ENCODE measurements at regions not wholly inside any gene's neighbourhood (a gene's known extent, or its start where the extent isn't known, plus 50 kb on each side); places are given as distances from the start of the nearest gene placed in this dataset.

DNA sequence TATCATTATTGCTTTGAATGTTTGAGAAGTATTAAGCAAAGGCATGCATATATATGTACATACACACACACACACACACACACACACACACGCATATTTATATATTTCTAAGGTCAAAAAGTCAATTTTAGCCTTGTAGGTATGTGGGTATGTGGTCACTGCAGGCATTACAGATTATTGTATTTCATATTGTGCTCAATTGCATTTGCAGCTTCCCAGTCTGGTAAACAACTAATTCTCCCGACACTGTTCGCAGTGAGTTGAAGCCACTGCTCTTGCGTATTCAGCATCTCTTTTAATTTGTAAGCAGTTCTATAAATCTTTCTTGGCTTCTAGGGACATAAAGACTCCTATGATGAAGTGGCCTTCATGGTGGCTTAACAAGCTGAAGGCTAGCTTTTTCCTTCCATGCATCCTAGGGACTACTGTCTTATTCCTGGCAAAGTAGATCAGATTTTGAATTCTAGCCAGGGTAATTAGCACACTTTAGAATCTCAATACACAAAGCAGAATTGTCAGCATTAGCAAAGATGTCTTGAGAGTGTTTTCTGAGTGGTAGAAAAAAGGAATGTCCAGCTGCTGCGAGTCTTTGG lies 368.6 kb upstream of the NEGR1 start:
- Histone ChIP-seq H3K9me3 (no peaks in the 10 kb centered on the region), H3K4me1 (no peaks in the 10 kb centered on the region), H3K36me3 (no peaks in the 10 kb centered on the region), H3K4me3 (no peak overlapping the region), H3K27me3 (no peaks in the 10 kb centered on the region), H3K27ac (no peak overlapping the region)
- 70 to 85% (median 76%) methylated on average over 5 of the region's 5 CpGs for WGBS, 5 donors
- DNase-seq = peak in 1 of 2 donors; percentile 9
- intact Hi-C loops (cut with DNase I; ENCODE audit: low total_unique reads) = no loop called here
- TF ChIP-seq, protein P1, sequence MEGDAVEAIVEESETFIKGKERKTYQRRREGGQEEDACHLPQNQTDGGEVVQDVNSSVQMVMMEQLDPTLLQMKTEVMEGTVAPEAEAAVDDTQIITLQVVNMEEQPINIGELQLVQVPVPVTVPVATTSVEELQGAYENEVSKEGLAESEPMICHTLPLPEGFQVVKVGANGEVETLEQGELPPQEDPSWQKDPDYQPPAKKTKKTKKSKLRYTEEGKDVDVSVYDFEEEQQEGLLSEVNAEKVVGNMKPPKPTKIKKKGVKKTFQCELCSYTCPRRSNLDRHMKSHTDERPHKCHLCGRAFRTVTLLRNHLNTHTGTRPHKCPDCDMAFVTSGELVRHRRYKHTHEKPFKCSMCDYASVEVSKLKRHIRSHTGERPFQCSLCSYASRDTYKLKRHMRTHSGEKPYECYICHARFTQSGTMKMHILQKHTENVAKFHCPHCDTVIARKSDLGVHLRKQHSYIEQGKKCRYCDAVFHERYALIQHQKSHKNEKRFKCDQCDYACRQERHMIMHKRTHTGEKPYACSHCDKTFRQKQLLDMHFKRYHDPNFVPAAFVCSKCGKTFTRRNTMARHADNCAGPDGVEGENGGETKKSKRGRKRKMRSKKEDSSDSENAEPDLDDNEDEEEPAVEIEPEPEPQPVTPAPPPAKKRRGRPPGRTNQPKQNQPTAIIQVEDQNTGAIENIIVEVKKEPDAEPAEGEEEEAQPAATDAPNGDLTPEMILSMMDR (IDR thresholded peaks at IDR 0.05) = no peak
- TF ChIP-seq EP300 (IDR thresholded peaks at IDR 0.05) (no peak), POLR2A (IDR thresholded peaks at IDR 0.05) (no peak), POLR2AphosphoS5 (IDR thresholded peaks at IDR 0.05) (no peak)

DNA sequence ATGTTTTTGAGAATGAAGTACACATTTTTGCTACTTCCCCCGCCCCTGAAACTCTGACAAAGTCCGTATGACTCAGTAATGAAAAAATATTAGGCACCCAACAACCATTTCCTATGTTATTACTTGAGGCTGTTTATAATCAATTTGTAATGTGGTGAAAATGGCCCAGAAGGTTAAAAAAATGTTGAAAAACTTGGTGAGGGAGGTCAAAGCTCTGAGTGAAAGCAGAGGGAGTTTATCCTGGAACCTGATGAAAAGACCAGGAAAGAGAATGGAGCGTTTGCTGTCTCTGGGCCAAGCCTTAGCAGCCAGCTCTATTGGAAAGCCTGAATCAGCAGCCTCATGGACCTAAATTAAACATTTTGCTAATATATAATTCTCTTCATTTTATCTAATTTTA lies 367.7 kb upstream of the NEGR1 start:
- intact Hi-C loops (cut with DNase I; ENCODE audit: low total_unique reads) = no loop called here
- Histone ChIP-seq H3K36me3 (no peaks in the 10 kb centered on the region), H3K4me3 (no peak overlapping the region), H3K27ac (no peak overlapping the region), H3K9me3 (no peaks in the 10 kb centered on the region), H3K27me3 (no peaks in the 10 kb centered on the region), H3K4me1 (no peaks in the 10 kb centered on the region)
- peak in 1 of 2 donors; percentile 30 for DNase-seq
- TF ChIP-seq EP300 (IDR thresholded peaks at IDR 0.05) = no peak
- 55 to 68% (median 64%) methylated on average over 3 of the region's 3 CpGs for WGBS, 5 donors

DNA sequence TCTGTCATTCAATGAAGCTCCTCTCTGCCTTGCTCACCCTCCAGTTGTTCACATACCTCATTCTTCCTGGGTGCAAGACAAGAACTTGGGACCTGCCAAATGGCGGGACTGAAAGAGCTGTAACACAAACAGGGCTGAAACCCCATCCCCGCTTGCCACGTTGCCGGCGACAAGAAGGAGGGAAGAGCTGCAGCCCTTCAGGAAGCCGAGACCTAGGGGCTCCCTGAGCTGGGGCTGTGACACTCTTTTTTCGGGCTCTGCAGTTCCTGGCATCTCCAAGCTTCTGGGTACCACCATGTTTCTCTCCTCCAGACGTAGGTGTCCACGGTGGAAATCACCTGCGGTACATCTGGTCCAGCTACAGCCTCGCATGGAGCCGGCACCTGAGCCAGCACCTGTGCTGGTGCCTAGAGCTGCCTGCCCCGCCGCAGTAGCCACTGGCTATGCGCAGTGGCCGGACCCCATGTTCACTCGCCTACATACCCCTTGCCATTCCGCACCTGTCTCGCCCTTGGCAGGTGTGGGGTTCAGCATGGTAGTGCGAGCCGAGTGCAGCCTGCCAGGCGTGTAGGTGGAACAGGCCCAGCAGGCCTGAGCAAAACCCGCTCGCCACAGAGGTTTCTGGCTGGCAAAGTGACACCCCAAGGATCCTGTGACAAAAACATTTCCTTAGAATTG lies 367.0 kb upstream of the NEGR1 start:
- intact Hi-C loops (cut with DNase I; ENCODE audit: low total_unique reads) = no loop called here
- Histone ChIP-seq H3K27me3 (no peaks in the 10 kb centered on the region), H3K27ac (no peak overlapping the region), H3K4me1 (no peaks in the 10 kb centered on the region), H3K36me3 (no peaks in the 10 kb centered on the region), H3K4me3 (no peak overlapping the region), H3K9me3 (no peaks in the 10 kb centered on the region)
- 92 to 96% (median 92%) methylated on average over 23 to 24 of the region's 24 CpGs for WGBS, 5 donors
- DNase-seq = no peak
- TF ChIP-seq POLR2A (IDR thresholded peaks at IDR 0.05) (no peak), EP300 (IDR thresholded peaks at IDR 0.05) (no peak), POLR2AphosphoS5 (IDR thresholded peaks at IDR 0.05) (no peak)
- TF ChIP-seq, protein P1 (IDR thresholded peaks at IDR 0.05) = no peak

DNA sequence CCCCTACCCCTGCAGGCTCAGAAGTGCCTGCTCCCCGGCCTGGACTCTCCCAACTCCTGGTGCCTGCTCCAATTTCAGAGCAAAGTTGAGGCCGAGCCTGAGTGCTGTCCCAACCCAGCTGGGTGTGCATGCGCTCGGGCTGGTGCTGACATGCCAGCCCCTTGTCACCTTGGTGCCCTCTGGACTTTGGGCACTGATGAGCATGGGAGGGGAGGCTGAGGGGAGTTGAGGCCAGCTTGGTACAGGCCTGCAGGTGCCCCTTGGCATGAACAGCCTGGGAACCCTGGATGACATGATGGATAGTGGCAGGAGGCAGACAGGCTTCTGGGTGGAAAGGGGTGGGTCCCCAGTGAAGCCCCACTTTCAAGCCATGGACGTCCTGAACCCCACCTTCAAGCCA lies 366.1 kb upstream of the NEGR1 start:
- 58 to 91% (median 63%) methylated on average over 3 to 5 of the region's 5 CpGs for WGBS, 5 donors
- intact Hi-C loops (cut with DNase I; ENCODE audit: low total_unique reads) = no loop called here
- Histone ChIP-seq H3K27me3 (no peaks in the 10 kb centered on the region), H3K4me1 (no peaks in the 10 kb centered on the region), H3K27ac (no peak overlapping the region), H3K36me3 (no peaks in the 10 kb centered on the region), H3K4me3 (no peak overlapping the region), H3K9me3 (no peaks in the 10 kb centered on the region)
- TF ChIP-seq POLR2A (IDR thresholded peaks at IDR 0.05) (no peak), EP300 (IDR thresholded peaks at IDR 0.05) (no peak), POLR2AphosphoS5 (IDR thresholded peaks at IDR 0.05) (no peak)
- TF ChIP-seq, protein P1 (IDR thresholded peaks at IDR 0.05) = no peak
- DNase-seq = no peak

DNA sequence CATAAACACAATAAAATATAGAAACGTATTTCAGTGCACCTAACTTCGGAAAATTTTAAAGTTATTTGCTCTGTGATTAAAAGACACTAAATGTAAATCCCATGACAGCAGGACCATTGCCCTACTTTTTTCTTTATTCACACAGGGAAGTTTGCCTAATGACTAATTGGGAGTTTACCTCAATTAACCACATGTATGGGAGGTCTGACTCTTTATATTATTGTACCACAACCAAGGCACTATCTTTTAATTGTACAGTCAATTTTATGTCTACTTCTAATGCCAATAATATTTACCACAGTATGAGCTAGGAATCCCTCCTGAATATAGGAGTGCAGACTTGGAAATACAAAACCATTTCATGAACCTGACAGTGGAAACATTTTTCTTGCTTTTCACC lies 360.8 kb upstream of the NEGR1 start:
- Histone ChIP-seq H3K9me3 (no peaks in the 10 kb centered on the region), H3K36me3 (no peaks in the 10 kb centered on the region), H3K27me3 (no peaks in the 10 kb centered on the region), H3K4me1 (no peaks in the 10 kb centered on the region), H3K27ac (no peak overlapping the region), H3K4me3 (no peak overlapping the region)
- 67 to 78% (median 70%) methylated on average over 2 of the region's 2 CpGs for WGBS, 5 donors
- no peak for DNase-seq
- intact Hi-C loops (cut with DNase I; ENCODE audit: low total_unique reads) = no loop called here
- TF ChIP-seq POLR2AphosphoS5 (IDR thresholded peaks at IDR 0.05) = no peak
- no peak for TF ChIP-seq EP300 (IDR thresholded peaks at IDR 0.05)
- no peak for TF ChIP-seq POLR2A (IDR thresholded peaks at IDR 0.05)
- TF ChIP-seq, protein P1 (IDR thresholded peaks at IDR 0.05) = no peak
